Thyroid gland (tissue), 4 donors: ENCODE measurements at regions not wholly inside any gene's neighbourhood (a gene's known extent, or its start where the extent isn't known, plus 50 kb on each side); places are given as distances from the start of the nearest gene placed in this dataset.

ENCODE experiments used
- DNase-seq, 2 donors: peaks; one replicate each; pipeline ENCODE4 v3.0.0-alpha.2; 2019
- H3K27ac ChIP-seq, 3 donors: fragments of 200-600 bp; sonication (generic); 1 replicate in 2 of 3; 2 replicates in 1 of 3; pipeline ENCODE4 v1.5.1; 2016 to 2019; ENCODE audit warnings: mild to moderate bottlenecking in 1 of 3, moderate library complexity in 1 of 3
- H3K27me3 ChIP-seq: fragments of 200-600 bp; sonication (generic); one replicate; pipeline ENCODE4 v1.5.1; 2019
- H3K36me3 ChIP-seq, 2 donors: fragments of 200-600 bp; sonication (generic); one replicate each; pipeline ENCODE4 v1.5.1; 2016 to 2019
- H3K4me1 ChIP-seq, 2 donors: fragments of 200-600 bp; sonication (generic); one replicate each; pipeline ENCODE4 v1.5.1; 2017 to 2019
- H3K4me3 ChIP-seq, 3 donors: fragments of 200-600 bp; sonication (generic); replicated peaks in 1 of 3; 1 replicate in 2 of 3; 2 replicates in 1 of 3; pipeline ENCODE4 v1.5.1; 2016; ENCODE audit warnings: mild to moderate bottlenecking in 1 of 3
- H3K9me3 ChIP-seq: fragments of 200-600 bp; sonication (generic); one replicate; pipeline ENCODE4 v1.5.1; 2017
- POLR2A ChIP-seq, 2 donors: fragments of 450-650 bp; IDR thresholded peaks; one replicate each; pipeline ENCODE4 v1.6.1; 2017; ENCODE audit warnings: antibody characterized with exemption in 2 of 2, mild to moderate bottlenecking in 2 of 2, moderate library complexity in 1 of 2
- WGBS, 2 donors: methylation state at CpG; one replicate each; pipeline ENCODE4 v1.1.5; 2017; 5-methylcytosine and 5-hydroxymethylcytosine counted together
- intact Hi-C: fragments of 100-400 bp; cut with DNase I; formaldehyde crosslinking; loops from one replicate; pipeline ENCODE4 v1.15.1; 2023
- TF ChIP-seq, protein P1 (sequence below), 6 experiments: fragments of 200-600 bp in 3 of 6; fragments of 450-650 bp in 3 of 6; sonication (generic) in 3 of 6; IDR thresholded peaks; one replicate each; pipeline ENCODE4 v1.5.1; 2016 to 2019; ENCODE audit warnings: antibody characterized with exemption in 6 of 6, mild to moderate bottlenecking in 2 of 6, inconsistent platforms in 1 of 6, moderate library complexity in 1 of 6

DNA sequence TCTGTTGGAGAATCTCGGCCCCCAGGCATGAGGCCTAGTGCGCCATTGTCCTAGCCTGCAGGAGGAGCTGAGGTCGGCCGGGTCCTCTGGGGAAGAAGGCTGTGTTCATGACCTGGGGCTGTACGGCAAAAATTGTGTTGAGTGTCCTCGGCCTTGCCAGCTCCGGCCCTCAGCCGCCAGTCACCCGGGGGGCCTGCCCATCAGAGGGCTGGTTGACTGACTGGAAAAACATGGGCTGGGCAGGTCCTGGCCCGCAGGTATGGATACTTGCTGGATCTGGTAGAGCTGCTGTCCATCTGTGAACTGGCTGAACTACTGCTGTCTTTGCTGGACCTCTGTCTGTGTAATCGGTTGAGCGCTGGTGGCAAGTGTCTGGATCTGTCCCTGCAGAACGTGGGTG lies 136.7 kb upstream of the GAS1 start:
- H3K27ac ChIP-seq = no peak overlapping the region
- no peak overlapping the region for H3K4me3 ChIP-seq
- 95 to 99% methylated on average over 12 to 13 of the region's 13 CpGs for WGBS, 2 donors
- H3K36me3 ChIP-seq = no peaks in the 10 kb centered on the region
- no peak for DNase-seq
- H3K4me1 ChIP-seq = no peaks in the 10 kb centered on the region
- TF ChIP-seq, protein P1, sequence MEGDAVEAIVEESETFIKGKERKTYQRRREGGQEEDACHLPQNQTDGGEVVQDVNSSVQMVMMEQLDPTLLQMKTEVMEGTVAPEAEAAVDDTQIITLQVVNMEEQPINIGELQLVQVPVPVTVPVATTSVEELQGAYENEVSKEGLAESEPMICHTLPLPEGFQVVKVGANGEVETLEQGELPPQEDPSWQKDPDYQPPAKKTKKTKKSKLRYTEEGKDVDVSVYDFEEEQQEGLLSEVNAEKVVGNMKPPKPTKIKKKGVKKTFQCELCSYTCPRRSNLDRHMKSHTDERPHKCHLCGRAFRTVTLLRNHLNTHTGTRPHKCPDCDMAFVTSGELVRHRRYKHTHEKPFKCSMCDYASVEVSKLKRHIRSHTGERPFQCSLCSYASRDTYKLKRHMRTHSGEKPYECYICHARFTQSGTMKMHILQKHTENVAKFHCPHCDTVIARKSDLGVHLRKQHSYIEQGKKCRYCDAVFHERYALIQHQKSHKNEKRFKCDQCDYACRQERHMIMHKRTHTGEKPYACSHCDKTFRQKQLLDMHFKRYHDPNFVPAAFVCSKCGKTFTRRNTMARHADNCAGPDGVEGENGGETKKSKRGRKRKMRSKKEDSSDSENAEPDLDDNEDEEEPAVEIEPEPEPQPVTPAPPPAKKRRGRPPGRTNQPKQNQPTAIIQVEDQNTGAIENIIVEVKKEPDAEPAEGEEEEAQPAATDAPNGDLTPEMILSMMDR (IDR thresholded peaks at IDR 0.05) = no peak
- TF ChIP-seq POLR2A (IDR thresholded peaks at IDR 0.05) = no peak
- H3K9me3 ChIP-seq = no peaks in the 10 kb centered on the region
- intact Hi-C loops = no loop called here
- H3K27me3 ChIP-seq = no peaks in the 10 kb centered on the region

DNA sequence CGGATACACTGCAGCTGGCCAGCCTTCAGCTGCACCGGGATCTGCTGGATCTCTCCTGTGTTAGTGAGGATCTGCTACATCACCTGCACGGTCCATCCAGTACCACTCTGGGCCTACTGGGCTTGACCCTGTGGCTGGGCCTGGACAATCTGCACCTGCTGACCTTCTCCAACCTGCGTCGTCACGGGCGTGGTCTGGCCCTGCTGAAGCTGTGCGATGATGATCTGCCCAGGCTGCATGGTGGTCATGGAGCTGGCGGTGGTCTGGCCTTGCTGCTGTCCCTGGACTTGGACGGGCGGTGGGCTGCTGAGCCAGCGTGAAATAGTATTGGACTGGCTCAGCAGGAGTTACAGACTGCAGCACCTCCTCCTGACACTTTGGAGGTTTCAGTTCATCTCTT lies 137.1 kb upstream of the GAS1 start:
- no peak overlapping the region for H3K27ac ChIP-seq
- H3K9me3 ChIP-seq = no peaks in the 10 kb centered on the region
- TF ChIP-seq POLR2A (IDR thresholded peaks at IDR 0.05) = no peak
- TF ChIP-seq, protein P1 (IDR thresholded peaks at IDR 0.05) = no peak
- no peak for DNase-seq
- no peak overlapping the region for H3K4me3 ChIP-seq
- H3K27me3 ChIP-seq = no peaks in the 10 kb centered on the region
- H3K4me1 ChIP-seq = no peaks in the 10 kb centered on the region
- no peaks in the 10 kb centered on the region for H3K36me3 ChIP-seq
- WGBS, 2 donors = 97 to 99% methylated on average over 9 to 10 of the region's 12 CpGs
- intact Hi-C loops = no loop called here

DNA sequence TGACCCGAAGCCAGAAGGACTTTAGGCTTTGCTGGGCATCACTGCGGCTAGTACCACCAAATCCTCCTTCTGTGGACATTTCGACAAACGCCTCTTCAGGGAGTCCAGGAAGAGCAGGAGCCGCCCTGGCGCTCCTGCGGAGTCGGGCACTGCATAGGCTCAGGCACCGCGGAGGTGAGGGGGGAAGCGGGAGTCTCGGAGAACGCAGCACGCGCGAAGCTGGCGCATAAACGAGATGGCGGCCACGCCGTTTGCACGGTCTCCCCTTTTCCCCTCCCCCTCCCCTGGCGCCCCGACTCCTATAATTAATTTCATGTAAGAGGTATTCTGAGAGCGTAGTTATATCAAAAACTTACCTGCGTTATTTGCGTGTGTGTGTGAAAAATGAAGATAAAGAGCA lies 137.8 kb upstream of the GAS1 start:
- no peak for TF ChIP-seq POLR2A (IDR thresholded peaks at IDR 0.05)
- TF ChIP-seq, protein P1 (IDR thresholded peaks at IDR 0.05) = no peak
- WGBS, 2 donors = 96 to 97% methylated on average over 27 of the region's 27 CpGs
- Histone ChIP-seq H3K36me3 (no peaks in the 10 kb centered on the region), H3K4me3 (no peak overlapping the region), H3K27ac (no peak overlapping the region), H3K27me3 (no peaks in the 10 kb centered on the region), H3K4me1 (no peaks in the 10 kb centered on the region), H3K9me3 (no peaks in the 10 kb centered on the region)
- intact Hi-C loops = no loop called here
- no peak for DNase-seq

DNA sequence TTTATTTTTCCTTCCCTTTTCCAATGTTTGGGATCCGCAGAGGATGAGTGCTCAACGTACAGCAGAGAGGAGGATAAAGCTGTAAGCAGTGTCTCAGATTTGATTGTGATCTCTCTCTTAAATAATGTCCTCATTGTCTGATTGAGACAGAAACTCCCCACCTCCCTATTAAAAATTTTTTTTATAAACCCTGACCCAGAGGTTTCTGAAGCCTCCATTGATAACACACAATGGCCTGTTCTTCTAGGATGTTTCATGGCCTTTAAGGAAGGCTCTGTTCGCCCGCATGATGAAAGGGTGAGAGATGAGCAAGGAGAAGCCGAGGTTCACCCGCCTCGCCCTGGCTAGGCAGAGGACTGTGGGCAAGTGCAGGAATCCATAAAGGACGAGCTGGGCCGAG lies 138.2 kb upstream of the GAS1 start:
- TF ChIP-seq, protein P1 (IDR thresholded peaks at IDR 0.05) = no peak
- TF ChIP-seq POLR2A (IDR thresholded peaks at IDR 0.05) = no peak
- Histone ChIP-seq H3K9me3 (no peaks in the 10 kb centered on the region), H3K36me3 (no peaks in the 10 kb centered on the region), H3K4me1 (no peaks in the 10 kb centered on the region), H3K27me3 (no peaks in the 10 kb centered on the region), H3K27ac (no peak overlapping the region), H3K4me3 (no peak overlapping the region)
- 87 to 89% methylated on average over 9 of the region's 9 CpGs for WGBS, 2 donors
- intact Hi-C loops = no loop called here
- no peak for DNase-seq

DNA sequence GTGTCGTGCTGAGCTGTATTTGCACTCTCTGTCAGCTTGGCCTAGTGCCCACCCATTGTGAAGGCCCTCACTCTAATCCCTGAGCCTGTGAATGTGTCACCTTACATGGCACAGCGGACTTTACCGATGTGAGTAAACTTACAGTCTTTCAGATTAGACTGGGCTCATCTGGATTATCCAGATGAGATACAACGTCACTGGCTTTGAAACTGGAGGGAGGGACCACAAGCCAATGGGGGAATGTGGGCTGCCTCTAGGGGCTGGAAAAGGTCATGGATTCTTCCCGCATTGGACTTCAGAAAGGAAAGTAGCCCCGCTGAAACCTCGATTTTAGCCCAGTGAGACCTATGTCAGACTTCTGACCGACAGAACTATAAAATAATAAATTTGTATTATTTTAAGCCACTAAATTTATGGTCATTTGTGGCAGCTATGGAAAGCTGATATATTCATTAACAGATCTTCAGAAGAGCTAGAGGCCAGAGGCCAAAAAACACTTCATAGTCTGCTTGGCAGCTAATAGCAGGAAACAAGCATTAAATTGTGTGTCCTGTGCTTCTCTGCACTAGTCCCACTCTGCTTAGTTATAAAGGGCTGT lies 139.0 kb upstream of the GAS1 start:
- TF ChIP-seq, protein P1 (IDR thresholded peaks at IDR 0.05) = no peak
- TF ChIP-seq POLR2A (IDR thresholded peaks at IDR 0.05) = no peak
- no peaks in the 10 kb centered on the region for H3K27me3 ChIP-seq
- no peak for DNase-seq
- H3K9me3 ChIP-seq = no peaks in the 10 kb centered on the region
- H3K36me3 ChIP-seq = no peaks in the 10 kb centered on the region
- H3K4me1 ChIP-seq = no peaks in the 10 kb centered on the region
- intact Hi-C loops = no loop called here
- H3K27ac ChIP-seq = no peak overlapping the region
- 80 to 81% methylated on average over 8 of the region's 8 CpGs for WGBS, 2 donors
- H3K4me3 ChIP-seq = no peak overlapping the region
